Dedifferentiated amniotic fluid mesenchymal stem cell (primary cell): ENCODE measurements at regions not wholly inside any gene's neighbourhood (a gene's known extent, or its start where the extent isn't known, plus 50 kb on each side); places are given as distances from the start of the nearest gene placed in this dataset.

Experiments used
- DNase-seq: peaks from one replicate; pipeline ENCODE4 v3.0.0-alpha.2; 2016; ENCODE audit errors: extremely low spot score

DNA sequence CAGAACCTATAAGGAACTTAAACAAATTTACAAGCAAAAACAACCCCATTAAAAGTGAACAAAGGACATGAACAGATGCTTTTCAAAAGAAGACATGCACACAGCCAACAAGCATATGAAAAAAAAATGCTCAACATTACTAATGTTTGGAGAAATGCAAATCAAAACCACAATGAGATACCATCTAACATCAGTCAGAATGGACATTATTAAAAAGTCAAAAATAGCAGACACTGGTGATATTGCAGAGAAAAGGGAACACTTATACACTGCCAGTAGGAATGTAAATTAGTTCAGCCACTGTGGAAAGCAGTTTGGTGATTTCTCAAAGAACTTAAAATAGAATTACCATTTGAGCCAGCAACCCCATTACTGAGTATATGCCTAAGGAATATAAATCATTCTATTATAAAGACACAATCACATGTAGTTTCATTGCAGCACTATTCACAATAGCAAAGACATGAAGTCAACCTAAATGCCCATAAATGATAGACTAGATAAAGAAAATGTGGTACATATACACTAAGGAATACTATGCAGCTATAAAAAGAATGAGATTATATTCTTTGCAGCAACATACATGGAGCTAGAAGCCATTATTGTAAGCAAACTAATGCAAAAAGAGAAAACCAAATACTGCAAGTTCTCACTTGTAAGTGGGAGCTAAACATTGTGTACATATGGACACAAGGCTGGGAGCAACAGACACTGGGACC, 1509.4 kb downstream of the TECRL start:
- DNase-seq: no peak

DNA sequence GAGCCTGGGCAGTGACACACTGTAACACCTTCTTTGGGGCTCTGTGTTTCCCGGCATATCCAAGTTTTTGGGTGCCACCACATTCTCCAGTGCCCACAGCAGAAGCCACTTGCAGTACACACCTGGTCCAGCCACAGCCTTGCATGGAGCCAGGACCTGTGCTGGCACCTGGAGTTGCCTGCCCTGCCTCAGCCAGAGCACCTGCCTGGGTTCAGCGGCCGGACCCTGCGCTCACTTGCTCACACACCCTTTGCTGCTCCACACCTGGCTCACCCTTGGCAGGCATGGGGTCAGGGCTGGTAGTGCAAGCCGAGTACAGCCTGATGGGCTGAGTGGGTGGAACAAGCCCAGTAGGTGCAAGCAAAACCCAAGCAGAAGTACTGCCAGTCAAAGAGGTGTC, 1511.1 kb downstream of the TECRL start:
- DNase-seq: no peak

DNA sequence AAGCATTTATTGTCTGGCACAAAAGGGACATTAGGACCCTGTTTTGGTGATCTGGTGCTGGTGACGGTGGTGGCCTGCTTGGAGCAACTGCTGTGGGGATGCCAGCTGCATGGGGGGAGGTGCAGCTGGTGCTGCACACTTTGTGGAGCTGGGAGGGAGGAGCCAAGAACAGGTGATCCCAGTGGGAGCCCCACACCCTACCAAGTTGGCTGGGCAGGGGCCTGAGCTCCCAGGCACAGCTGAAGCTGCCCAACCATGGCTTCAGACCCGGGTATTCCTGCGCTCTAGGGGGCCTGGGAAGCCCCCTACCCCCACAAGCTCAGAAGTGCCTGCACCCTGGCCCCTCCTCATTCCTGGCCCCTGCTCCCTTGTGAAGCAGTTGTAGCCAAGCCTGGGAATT, 1512.5 kb downstream of the TECRL start:
- no peak for DNase-seq

DNA sequence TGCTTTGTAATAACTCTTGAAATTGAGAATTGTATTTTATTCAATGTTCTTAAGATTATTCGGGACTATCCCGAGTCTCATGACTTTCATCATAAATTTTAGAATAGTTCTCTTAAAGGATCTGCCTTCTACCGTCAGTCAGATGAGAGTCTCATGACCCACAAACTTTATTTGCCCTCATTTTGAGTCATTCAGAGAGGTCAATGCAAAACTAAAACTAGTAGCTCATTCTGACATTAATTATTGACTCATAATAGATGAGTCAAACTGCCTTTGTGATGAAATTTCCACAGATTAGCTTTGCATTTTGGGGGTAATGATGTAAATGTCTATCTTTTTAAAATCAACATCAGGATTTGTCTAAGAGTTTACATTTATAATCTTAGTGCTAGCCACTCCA, 1527.3 kb downstream of the TECRL start:
- no peak for DNase-seq

DNA sequence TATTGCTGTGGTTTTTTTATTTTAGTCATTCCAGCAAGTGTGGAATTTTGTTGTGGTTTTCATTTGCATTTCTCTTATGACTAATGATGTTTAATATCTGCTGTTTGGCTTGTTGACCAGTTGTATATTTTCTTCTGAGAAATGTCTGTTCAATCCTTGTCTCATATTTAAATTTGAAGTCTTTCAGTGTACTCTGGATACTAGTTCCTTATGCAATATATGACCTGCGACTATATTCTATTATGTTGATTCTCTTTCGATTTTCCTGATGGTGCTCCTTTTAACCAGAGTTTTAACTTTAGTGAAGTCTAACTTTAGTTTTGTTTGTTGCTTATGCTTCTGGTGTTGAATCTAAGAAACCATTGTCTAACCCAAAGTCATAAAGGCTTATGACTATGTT, 1528.0 kb downstream of the TECRL start:
- DNase-seq: no peak

DNA sequence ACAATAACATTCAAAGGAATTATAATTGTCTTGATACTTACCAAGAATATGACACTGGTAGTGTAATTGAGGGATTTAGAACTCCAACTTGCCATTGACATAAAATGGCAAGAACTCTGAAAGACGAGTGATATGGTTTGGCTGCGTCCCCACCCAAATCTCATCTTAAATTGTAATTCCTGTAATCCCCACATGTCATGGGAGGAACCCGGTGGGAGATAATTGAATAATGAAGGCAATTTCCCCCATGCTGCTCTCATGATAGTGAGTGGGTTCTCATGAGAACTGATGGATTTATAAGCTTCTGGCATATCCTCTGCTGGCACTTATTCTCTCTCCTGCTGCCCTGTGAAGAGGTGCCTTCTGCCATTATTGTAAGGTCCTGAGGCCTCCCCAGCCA, 1536.4 kb downstream of the TECRL start:
- DNase-seq: no peak

DNA sequence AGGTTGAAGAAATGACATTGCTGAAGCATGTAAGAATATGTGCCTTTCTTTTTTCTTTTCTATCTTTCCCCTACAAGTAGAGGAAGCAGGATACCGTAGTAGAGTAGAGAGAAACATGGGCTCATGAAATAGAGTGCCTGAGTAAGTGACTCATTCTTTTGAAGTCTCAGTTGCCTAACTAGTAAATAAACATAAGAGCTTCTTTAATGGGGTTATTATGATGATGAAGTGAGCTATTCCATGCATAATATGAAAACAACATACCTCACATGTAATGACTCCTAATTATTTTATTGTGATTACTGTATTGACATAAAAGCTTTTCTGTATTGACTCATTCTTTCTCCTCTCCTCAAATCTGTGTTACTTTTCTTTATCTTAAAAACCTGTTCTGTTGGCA, 1538.2 kb downstream of the TECRL start:
- DNase-seq: no peak

DNA sequence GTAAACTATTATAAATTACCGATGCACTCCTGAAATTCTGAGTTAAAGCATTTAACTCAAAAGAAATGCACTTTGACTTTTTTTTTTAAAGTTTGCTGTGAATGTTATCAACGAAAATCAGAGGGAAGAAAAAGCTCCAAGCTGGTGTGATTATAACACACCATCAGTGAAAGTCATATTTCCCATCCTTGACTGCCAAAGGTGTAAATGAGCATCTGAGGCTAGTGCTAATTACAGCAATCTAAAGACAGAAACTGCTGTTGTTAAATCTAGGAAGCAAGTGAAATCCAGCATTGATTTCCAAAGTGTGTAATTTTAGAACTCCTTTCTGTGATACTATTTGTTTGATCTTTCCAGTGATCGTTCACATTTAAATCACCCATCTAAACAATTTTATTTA, 1538.8 kb downstream of the TECRL start:
- no peak for DNase-seq

DNA sequence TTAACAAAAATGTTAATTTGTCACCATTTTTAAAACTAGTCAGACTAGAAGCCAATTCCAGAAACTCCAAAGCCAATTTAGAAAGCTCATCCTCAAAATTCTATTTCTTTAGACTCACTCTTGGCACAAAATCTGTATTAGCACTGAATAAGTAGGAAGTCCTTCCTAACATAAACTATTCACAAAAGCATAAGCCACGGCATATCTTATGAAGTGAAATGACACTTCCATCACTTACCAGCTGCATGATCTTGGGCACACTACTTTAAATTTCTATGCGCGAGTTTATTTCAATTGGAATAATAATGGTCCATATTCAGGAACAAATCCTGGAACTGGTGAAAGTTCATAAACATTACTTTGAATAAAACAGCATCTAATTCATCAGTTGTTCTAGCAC, 1544.0 kb downstream of the TECRL start:
- no peak for DNase-seq

DNA sequence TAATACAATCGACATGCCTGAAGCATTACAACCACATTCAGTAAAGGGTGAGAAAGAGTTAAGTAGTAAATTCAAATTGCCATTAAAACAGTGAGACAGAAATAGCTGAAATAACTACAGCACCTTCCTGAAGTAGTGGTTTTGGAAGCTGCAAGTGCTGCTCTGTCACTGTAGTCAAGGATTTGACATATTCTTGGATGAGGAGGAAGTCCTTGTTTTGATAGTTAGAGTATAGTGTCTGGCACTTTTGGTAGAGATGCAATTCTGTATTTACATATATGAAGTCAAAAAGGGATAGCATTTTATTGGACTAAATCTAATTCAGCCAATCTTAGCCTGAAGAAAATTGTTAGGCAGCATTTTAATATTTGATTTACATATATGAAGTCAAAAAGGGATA, 1559.6 kb downstream of the TECRL start:
- no peak for DNase-seq

DNA sequence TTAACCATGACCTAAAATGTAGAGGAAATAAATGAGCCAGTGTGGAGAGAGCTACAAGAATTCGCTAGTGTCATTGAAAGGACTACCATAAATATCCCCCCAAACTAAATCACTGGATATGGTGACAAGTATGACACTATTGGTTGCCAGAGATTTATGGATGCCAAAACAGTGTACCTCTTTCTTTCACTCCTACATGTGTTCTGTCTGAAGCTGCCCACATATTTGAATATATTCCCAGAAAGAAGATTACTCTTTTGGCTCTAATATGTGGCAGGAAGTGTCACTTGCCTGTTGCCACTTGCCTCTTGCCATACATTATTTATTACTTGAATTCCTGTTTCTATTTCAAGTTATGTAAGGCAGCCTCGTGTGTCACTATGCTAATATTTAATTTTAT, 1573.6 kb downstream of the TECRL start:
- no peak for DNase-seq

DNA sequence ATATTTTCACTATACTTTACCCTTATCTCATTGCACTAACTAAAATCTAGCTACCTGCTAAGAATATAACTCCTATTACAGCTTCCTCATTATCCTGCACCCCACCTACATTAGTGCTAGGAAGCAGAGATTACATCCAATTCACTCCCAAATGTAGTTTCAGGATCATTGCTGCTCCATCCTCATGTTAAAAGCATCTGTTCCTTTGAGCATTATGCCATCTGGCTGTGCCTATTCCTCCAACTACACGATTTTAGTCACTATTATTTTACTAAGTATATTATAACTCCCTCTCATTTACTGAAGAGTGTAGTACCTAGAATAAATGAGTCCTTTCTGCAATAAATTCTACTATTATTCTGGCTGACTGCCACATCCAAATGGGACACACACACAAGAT, 1586.9 kb downstream of the TECRL start:
- no peak for DNase-seq

DNA sequence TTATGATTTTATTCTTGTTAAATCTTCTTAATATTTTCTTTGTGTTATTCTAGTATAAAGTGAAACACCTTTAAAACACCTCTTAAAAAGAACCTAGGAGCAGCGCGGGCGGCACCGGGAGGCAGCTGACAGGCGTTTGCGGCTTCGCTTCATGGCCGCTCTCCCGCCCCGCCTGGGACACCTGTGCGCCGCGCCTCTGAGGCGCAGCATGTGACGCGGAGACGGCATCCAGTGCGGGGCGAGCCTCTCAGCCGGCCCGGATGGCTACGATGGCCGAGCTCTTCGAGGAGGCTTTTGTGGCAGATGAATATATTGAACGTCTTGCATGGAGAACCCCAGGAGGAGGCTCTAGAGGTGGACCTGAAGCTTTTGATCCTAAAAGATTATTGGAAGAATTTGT, 1592.7 kb downstream of the TECRL start:
- no peak for DNase-seq

DNA sequence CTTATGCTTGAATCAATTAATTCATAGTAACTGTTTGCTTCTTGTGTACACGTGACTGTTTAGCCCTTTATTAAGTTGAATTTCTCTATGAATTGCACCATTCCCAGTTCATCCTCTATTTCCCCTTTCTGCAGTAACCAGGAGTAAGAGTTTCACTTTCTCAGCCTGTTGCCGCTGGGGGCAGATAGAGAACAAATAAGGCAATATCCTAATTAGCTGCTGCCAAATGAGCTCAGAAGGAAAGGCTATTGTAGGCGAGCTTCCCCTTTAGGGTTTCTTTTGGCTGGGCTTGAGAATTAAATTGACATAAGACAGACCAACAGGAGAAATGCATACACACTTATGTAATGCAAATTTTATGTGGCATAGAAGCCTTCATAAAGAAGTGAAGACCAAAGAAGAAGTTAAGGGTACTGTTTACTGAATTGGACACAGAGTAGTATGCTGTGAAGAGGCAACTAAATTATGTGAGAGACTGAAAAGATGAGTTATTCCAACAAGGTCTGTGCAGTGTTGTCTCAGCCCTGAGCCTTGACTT, 1594.7 kb downstream of the TECRL start:
- DNase-seq: no peak

DNA sequence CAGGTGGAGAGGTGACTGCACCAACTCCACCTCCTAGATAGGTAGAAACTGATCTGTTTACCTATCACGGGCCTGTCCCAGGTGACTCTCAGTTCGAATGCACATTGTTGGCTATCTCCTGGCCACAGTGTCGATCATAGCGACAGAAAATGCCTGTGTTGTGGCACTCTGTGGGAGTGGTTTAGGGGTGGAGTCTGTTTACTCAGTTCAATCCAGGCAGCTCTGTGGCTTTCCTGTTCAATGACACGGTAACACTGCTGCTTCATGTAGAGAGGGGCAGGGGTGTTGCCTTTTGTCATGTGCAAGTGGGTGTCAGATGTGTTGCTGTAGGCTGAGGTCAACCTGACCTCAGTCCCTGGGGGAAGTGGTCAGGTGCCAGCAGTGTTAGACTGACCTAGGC, 1602.4 kb downstream of the TECRL start:
- DNase-seq: no peak

DNA sequence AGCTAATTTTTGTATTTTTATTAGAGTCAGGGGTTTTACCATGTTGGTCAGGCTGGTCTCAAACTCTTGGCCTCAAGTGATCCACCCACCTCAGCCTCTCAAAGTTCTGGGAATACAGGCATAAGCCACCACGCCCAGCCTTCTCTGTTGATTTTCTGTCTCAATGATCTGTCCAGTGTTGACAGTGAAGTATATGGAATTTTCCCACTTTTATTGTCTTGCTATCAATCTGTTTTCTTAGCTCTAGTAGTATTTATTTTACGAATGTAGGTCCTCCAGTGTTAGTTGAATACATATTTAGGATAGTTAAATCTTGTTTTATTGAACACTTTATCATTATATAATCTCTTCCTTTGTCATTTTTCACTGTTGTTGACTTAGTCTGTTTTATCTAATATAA, 1603.9 kb downstream of the ADGRL3 start:
- no peak for DNase-seq

DNA sequence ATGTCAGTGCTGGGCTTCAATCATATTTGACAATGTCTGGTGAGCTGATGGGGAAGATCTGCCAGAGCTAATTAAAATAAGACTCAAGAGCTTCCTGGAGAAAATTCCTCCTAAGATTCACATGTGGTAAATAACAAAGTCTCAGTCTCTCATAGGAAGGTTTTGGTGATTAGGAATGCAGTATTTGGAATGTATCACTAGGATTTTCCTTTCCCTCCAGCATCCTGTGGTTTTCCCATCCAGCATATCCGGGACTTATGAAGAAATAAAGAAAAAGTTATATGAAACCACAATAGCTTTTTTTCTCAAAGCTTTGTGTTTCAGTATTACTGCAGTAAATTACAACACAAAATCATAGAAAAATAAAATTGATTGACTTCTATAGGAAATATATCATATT, 1597.1 kb downstream of the ADGRL3 start:
- no peak for DNase-seq

DNA sequence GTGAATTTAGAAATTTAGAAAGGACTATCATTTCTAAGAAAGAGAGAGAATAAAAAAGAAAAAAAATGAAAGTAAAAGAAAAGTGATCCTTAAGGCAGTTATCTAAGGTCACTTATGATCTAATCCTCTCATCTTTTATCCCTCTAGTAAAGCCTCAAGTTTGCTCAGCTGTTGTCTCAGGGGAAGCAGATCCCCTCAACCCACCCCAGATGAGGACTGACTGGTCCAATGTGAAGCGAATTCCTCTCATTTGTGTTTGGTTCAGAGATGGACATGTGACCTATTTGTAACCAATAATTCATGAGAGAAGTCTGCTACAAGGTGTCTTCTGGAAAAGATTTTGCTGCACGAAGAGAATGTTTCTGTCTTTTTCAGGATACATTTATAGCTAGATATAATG, 1591.3 kb downstream of the ADGRL3 start:
- DNase-seq: no peak

DNA sequence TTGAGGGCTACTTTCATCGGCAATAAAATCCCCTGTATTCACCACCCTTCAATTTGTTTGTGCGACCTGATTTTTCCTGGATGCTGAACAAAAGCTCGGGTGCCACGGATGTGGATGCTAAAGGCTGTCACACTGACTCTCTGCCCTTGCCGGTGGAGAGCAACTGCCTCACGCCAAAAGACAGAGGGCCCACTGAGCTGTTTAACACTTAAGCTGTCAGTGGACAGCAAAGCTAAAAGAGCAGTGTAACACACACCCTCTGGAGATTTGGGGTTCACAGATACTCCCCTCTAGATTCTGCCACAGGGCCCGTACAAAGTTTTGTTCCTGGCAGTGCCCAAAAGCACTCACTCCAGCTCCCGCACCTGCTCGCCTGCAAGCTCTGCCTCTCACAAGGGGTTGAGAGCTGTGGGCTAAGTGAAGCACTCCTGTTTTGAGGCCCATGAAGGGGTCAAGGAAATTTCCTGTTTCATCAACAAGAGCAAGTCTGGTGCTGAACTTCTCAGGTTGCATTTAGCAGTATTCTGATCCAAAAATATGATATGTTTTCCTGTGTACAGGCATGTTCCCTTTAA, 1571.9 kb downstream of the ADGRL3 start:
- no peak for DNase-seq

DNA sequence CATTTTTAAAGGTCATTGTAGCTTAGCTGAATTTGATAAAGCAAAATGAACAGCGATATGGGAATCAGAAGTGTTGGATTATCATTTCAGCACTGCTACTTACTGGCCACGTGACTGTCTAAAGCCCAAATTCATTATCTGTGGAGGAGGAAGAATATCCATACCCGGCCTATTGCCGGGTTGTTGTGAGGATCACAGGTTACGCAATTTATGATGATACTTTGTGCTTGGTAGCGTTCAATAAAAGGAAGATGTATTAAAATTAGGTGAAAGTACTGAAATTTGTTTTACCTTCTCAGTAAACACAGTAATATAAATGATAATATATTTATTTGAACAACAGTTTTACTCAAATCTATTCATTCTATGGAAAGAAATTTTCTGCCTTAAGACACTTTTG, 1540.2 kb downstream of the ADGRL3 start:
- no peak for DNase-seq

DNA sequence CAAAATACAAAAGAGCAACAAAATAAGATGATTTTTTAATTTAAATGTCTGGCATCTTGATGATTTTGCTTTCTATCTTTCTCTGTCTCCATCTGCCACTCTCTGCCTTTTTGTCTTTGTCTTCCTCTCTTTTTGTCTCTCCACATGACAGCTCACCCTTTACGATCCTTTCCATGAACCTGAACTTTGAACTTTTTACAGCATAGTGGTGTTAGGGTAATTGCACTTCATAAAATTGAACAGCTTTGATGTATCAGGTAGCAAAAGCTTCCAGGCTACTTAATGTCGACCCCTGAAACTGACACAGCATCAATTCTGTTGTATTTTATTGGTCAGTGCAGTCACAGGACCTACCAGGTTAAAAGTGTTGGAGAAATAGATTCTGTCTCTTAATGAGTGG, 1517.0 kb downstream of the ADGRL3 start:
- no peak for DNase-seq

DNA sequence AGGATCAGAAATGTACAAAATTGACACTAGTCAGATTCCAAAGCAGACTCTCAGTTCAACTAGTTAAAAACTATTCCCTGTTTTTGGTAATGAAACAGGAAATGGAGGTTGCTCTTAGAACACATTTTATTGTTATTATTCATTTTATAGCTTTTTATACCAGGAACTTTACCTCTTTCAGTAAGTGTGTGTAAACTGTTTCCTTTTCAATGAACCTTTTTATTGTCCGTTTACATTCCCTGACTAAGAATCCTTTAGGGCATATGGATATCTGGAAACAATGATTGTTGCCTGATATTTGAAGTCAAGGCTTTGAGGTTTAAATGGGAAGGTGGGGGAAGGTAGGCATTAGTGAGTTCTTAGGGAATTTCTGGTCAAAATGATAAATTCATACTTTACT, 1511.4 kb downstream of the ADGRL3 start:
- DNase-seq: no peak

DNA sequence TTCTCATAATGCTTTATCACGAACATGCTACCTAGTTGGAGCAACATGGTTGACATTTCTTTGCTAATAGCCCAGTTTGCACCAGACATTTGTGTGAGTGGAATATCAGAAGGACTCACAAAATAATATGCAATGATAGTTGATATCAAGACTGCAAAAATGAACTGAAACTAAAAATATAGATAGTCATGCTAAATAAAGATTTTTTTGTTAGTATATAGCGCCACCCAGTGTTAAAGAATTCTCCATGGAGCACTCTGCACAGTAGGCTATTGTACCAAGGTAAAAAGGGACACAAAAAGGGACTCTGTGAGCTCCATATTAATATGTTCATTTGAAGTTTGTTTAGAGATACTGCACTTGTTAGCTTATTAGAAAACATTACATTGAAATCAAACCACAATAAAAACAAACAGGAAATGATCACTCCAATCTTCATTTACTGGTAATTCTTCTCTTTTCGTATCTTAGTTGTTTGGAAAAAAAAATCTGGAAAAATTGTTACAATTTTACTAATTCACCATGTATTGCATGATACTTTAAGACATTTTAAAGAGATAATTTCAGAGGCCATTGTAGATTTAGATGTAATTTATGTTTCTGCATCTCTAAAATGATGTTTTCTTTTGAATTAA, 1509.6 kb downstream of the ADGRL3 start:
- DNase-seq: peak; percentile 47
